OCI-M1 (cell line): ENCODE measurements at regions not wholly inside any gene's neighbourhood (a gene's known extent, or its start where the extent isn't known, plus 50 kb on each side); places are given as distances from the start of the nearest gene placed in this dataset.
"Not testable (repeated sequence)": the region's sequence is repeated elsewhere in the genome, so short reads cannot be mapped to it uniquely, and the experiment has no call there.

Experiments used
- DNase-seq: peaks from one replicate; lab custom pipeline; 2025; lab: John Stamatoyannopoulos, UW

GRCh38 chr4:3612934-3613333 is 80.7 kb upstream of the LRPAP1 start:
- DNase-seq, result no peak

DNA sequence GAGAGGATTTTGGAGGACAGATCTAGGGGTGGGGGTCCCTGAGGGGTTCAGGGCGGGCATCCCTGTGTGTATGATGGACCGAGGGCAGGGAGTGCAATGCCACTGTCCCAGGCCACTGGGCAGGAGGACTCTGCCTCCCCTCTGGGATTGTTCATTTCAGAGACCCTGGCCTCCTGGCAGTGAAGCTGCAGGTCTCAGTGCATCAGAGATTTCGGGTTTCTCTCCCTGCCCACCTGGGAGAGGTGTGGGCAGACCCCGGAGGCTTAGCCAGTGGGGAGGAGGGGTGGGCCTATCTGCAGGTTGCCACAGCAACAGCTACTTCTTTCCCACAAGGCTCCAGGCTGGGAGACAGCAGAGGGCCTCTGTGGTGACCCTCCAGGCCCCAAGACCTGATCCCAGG is 80.1 kb upstream of the LRPAP1 start:
- no peak for DNase-seq

GRCh38 chr4:3611778-3612177 is 79.6 kb upstream of the LRPAP1 start:
- DNase-seq, result no peak

DNA sequence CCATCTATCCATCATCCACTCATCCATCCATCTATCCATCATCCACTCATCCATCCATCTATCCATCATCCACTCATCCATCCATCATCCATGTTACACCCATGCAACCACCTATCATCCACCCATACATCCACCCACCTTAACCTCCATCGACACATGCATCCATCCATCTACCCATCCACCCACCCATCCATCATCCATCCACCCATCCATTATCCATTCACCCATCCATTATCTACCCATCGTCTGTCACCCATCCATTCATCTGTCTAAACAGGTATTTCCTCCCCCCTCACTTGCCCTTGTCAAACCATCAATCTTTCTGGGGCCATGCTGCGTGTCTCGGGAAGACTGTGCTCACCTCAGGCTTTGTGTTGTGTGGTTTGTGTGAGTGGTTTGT is 78.6 kb upstream of the LRPAP1 start:
- not testable (repeated sequence) for DNase-seq

DNA sequence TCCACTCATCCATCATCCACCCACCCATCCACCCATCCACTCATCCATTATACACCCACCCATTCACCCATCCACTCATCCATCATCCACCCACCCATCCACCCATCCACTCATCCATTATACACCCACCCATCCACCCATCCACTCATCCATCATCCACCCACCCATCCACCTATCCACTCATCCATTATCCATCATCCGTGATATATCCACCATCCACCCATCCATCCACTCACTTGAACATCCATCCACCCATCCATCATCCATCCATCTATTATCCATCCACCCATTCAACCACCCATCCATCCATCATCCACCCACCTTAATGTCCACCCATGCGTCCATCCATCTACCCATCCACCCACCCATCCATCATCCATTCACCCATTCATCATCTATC is 77.7 kb upstream of the LRPAP1 start:
- DNase-seq, result not testable (repeated sequence)

GRCh38 chr4:3607690-3608552 is 75.7 kb upstream of the LRPAP1 start:
- no peak for DNase-seq

GRCh38 chr4:3606850-3607249 is 74.6 kb upstream of the LRPAP1 start:
- not testable (repeated sequence) for DNase-seq

- DNase-seq, result not testable (repeated sequence)
Measured at GRCh38 chr4:3606271-3606670, 74.0 kb upstream of the LRPAP1 start.

- no peak for DNase-seq
Measured at GRCh38 chr4:3605491-3605890, 73.3 kb upstream of the LRPAP1 start.

GRCh38 chr4:3602886-3603645 is 70.8 kb upstream of the LRPAP1 start:
- DNase-seq, result not testable (repeated sequence)

GRCh38 chr4:3601992-3602391 is 69.8 kb upstream of the LRPAP1 start:
- DNase-seq, result no peak

GRCh38 chr4:3601108-3601690 is 69.0 kb upstream of the LRPAP1 start:
- not testable (repeated sequence) for DNase-seq

DNA sequence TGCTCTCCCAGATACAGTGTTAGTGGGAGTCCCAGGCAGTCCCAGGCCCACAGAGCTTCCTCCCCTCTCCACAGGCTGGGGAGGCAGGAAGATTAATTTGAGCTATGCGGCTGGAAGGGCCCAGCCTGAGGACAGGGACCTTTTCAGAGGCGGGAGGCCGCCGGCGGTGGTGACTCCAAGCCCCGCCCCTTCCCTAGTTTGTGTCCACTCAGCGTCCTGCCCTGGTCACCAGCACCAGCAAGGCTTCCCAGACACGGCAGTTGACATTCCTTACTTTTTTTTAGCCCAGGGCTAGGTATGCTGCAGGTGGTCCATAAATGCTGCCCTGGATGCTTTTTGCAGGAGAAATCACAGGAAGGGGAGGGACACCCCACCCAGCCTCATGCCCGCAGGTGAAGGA is 67.7 kb upstream of the LRPAP1 start:
- no peak for DNase-seq

- DNase-seq, result no peak
Measured at GRCh38 chr4:3598695-3599227, 66.5 kb upstream of the LRPAP1 start.

GRCh38 chr4:3597896-3598505 is 65.8 kb upstream of the LRPAP1 start:
- DNase-seq, result not testable (repeated sequence)

DNA sequence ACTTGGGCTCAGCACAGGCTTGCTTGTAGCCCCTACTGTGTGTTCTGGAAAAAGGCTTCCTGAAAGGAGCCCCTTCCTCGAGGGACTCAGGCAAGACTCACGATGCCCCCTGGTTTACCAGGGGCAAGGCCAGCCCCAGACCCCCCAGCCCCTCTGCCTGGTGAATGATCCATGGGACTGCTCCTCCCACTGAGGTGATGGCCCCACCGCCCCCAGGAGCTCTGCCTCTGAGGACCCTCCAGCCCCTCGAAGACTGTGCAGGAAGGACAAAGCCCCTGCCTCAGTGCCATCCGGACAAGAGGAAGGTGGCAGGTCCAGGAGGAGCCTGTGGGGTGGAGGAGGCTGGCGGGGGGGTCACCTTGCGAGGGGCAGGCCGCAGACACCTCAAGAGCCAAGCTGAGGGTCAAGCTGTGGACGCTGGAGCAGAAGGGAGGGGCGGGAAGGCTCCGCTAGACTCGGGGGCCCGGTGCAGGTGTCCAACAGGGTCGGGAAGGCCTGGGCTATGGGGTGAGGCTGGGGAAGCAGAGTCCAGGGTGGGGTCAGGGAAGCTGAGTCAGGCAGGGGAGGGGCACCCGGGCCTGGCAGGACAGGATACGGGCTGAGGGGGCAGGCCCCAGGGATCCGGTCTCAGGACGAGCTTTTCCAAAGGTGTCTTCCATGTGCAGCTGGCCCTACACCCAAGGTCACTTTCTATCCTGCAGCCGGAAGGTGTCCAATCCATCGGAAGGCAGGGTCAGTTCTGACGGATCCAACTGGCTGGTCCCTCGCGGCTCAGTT is 64.9 kb upstream of the LRPAP1 start:
- not testable (repeated sequence) for DNase-seq

DNA sequence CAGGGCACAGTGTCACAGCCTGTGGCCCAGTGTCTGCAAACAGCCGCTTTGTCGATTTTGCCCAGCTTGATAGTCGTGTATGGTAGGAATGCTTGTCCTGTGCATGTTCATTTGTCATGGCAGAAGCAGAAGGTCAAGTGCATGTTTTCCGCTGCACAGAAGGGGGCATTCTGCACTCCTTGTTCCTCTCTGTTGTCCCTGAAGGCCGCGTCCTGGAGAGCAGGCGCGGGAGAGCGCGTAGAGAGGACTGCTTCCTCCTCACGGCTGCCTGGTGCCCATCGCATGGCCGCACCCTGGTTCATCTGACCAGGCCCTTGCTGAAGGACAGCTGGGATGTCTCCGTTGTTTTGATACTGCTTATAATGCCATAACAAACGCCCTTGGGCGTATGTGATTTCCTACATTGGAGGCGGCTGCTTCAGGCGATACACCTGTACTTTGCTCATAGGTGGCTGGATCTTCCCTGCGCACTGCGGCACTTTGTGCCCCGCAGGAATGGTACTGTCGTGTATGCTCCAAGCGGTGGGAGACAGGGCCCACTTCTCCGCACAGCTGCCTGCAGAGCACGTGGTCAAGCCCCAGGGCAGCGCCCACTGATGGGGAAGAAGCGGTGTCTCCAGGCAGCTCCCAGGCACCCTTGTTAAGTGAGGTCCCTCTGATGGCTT is 63.5 kb upstream of the LRPAP1 start:
- DNase-seq, result not testable (repeated sequence)

DNA sequence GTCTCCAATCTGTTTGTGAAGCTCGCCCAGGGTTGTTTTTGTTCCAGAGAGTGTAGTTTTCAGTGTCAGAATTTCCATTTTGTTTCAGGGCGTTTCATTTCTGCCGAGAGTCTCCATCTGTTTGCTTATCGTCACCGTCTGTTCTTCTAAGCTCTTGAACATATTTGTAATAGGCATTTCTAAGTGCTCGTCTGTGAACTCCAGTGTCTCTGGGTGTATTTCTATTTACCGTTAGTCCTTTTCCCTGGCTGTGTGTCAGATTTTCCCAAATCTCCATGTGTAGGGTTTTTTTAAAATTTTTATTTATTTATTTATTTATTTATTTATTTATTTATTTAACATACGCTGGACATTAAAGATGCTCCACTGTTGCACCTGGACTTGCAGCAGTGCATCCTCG is 62.5 kb upstream of the LRPAP1 start:
- DNase-seq, result not testable (repeated sequence)

GRCh38 chr4:3589946-3590924 is 58.0 kb upstream of the LRPAP1 start:
- DNase-seq, result not testable (repeated sequence)
